Mucosa of rectum (tissue), 2 donors: ENCODE measurements at regions not wholly inside any gene's neighbourhood (a gene's known extent, or its start where the extent isn't known, plus 50 kb on each side); places are given as distances from the start of the nearest gene placed in this dataset.

Experiments
- H3K27ac ChIP-seq, 2 donors: one replicate each; pipeline ENCODE4 v1.7.0; 2013; ENCODE audit warnings: inconsistent platforms in 2 of 2, low read depth in 2 of 2, low read length in 2 of 2
- H3K27me3 ChIP-seq, 2 donors: one replicate each; pipeline ENCODE4 v1.7.0; 2013; ENCODE audit warnings: low read length in 2 of 2; ENCODE audit not compliant: control insufficient read depth in 2 of 2, insufficient read depth in 2 of 2
- H3K36me3 ChIP-seq, 2 donors: one replicate each; pipeline ENCODE4 v1.7.0; 2013; ENCODE audit warnings: low read length in 2 of 2; ENCODE audit not compliant: control insufficient read depth in 2 of 2, insufficient read depth in 2 of 2
- H3K4me1 ChIP-seq, 2 donors: one replicate each; pipeline ENCODE4 v1.7.0; 2013; ENCODE audit warnings: low read length in 2 of 2, mild to moderate bottlenecking in 1 of 2; ENCODE audit not compliant: control insufficient read depth in 2 of 2, insufficient read depth in 2 of 2
- H3K4me3 ChIP-seq, 2 donors: one replicate each; pipeline ENCODE4 v1.7.0; 2013; ENCODE audit warnings: low read length in 2 of 2
- H3K9ac ChIP-seq, 2 donors: one replicate each; pipeline ENCODE4 v1.7.0; 2013; ENCODE audit warnings: low read length in 2 of 2, low read depth in 1 of 2, mild to moderate bottlenecking in 1 of 2
- H3K9me3 ChIP-seq, 2 donors: one replicate each; pipeline ENCODE4 v1.7.0; 2013; ENCODE audit warnings: low read length in 2 of 2; ENCODE audit not compliant: control insufficient read depth in 2 of 2
- donor health status: healthy.
- donor health status: Normal muscosa, but diverticular disease.

- Histone ChIP-seq H3K4me1 (peaks cover 0 to 5% of the 10 kb centered on the region in 2 donors), H3K9ac (no peak overlapping the region), H3K36me3 (no peaks in the 10 kb centered on the region), H3K4me3 (no peak overlapping the region), H3K9me3 (no peaks in the 10 kb centered on the region), H3K27me3 (no peaks in the 10 kb centered on the region), H3K27ac (no peak overlapping the region)
These were observed 142.0 kb upstream of the UBE2E1 start for GRCh38 chr3:23663661-23664186.

- H3K9me3 ChIP-seq, result no peaks in the 10 kb centered on the region
These were observed 141.3 kb upstream of the UBE2E1 start for GRCh38 chr3:23664459-23664858.

GRCh38 chr3:23665741-23666140 lies 140.0 kb upstream of the UBE2E1 start:
- Histone ChIP-seq H3K4me1 (peaks cover 0 to 5% of the 10 kb centered on the region in 2 donors), H3K4me3 (no peak overlapping the region), H3K36me3 (no peaks in the 10 kb centered on the region), H3K9ac (no peak overlapping the region), H3K9me3 (no peaks in the 10 kb centered on the region), H3K27ac (no peak overlapping the region), H3K27me3 (no peaks in the 10 kb centered on the region)

More at GRCh38 chr3:23664459-23664858, 141.3 kb upstream of the UBE2E1 start:
- H3K27me3 ChIP-seq, result no peaks in the 10 kb centered on the region
- no peak overlapping the region for H3K9ac ChIP-seq
- H3K36me3 ChIP-seq, result no peaks in the 10 kb centered on the region
- H3K4me3 ChIP-seq, result no peak overlapping the region
- H3K27ac ChIP-seq, result no peak overlapping the region
- H3K4me1 ChIP-seq, result peaks cover 0 to 5% of the 10 kb centered on the region in 2 donors

- no peaks in the 10 kb centered on the region for H3K9me3 ChIP-seq
- no peak overlapping the region for H3K27ac ChIP-seq
- peaks cover 4 to 5% of the 10 kb centered on the region in 2 donors for H3K4me1 ChIP-seq
- no peaks in the 10 kb centered on the region for H3K36me3 ChIP-seq
- no peak overlapping the region for H3K9ac ChIP-seq
- no peak overlapping the region for H3K4me3 ChIP-seq
- peaks cover 0 to 4% of the 10 kb centered on the region in 2 donors for H3K27me3 ChIP-seq
These were observed 138.9 kb upstream of the UBE2E1 start for GRCh38 chr3:23666818-23667217.

GRCh38 chr3:23667536-23668429 lies 138.0 kb upstream of the UBE2E1 start:
- Histone ChIP-seq H3K9ac (no peak overlapping the region), H3K4me1 (peaks cover 5 to 7% of the 10 kb centered on the region in 2 donors), H3K4me3 (no peak overlapping the region), H3K36me3 (no peaks in the 10 kb centered on the region), H3K9me3 (no peaks in the 10 kb centered on the region), H3K27me3 (peaks cover 0 to 4% of the 10 kb centered on the region in 2 donors), H3K27ac (no peak overlapping the region)

GRCh38 chr3:23668430-23668904 lies 137.3 kb upstream of the UBE2E1 start:
- Histone ChIP-seq H3K9me3 (no peaks in the 10 kb centered on the region), H3K27me3 (peaks cover 0 to 4% of the 10 kb centered on the region in 2 donors), H3K4me3 (no peak overlapping the region), H3K9ac (no peak overlapping the region), H3K36me3 (no peaks in the 10 kb centered on the region), H3K27ac (no peak overlapping the region), H3K4me1 (peaks cover 5 to 7% of the 10 kb centered on the region in 2 donors)

GRCh38 chr3:23669541-23670255 lies 136.1 kb upstream of the UBE2E1 start:
- H3K9me3 ChIP-seq, result no peaks in the 10 kb centered on the region
- peaks cover 5 to 7% of the 10 kb centered on the region in 2 donors for H3K4me1 ChIP-seq
- H3K36me3 ChIP-seq, result no peaks in the 10 kb centered on the region

GRCh38 chr3:23671851-23672589 lies 133.7 kb upstream of the UBE2E1 start:
- Histone ChIP-seq H3K9me3 (no peaks in the 10 kb centered on the region), H3K9ac (peak overlapping the region in 1 of 2 donors; percentile 4), H3K4me3 (peak overlapping the region; percentile 19 to 49), H3K27ac (peak overlapping the region in 1 of 2 donors; percentile 40), H3K4me1 (peaks cover 5 to 7% of the 10 kb centered on the region in 2 donors), H3K27me3 (peaks cover 0 to 4% of the 10 kb centered on the region in 2 donors), H3K36me3 (no peaks in the 10 kb centered on the region)

More at GRCh38 chr3:23669541-23670255, 136.1 kb upstream of the UBE2E1 start:
- H3K27ac ChIP-seq, result no peak overlapping the region
- H3K9ac ChIP-seq, result no peak overlapping the region
- no peak overlapping the region for H3K4me3 ChIP-seq
- H3K27me3 ChIP-seq, result peaks cover 0 to 4% of the 10 kb centered on the region in 2 donors

- H3K36me3 ChIP-seq, result no peaks in the 10 kb centered on the region
- H3K27ac ChIP-seq, result no peak overlapping the region
- no peak overlapping the region for H3K4me3 ChIP-seq
- no peaks in the 10 kb centered on the region for H3K9me3 ChIP-seq
- peaks cover 0 to 4% of the 10 kb centered on the region in 2 donors for H3K27me3 ChIP-seq
- peaks cover 5 to 7% of the 10 kb centered on the region in 2 donors for H3K4me1 ChIP-seq
- no peak overlapping the region for H3K9ac ChIP-seq
These were observed 133.1 kb upstream of the UBE2E1 start for GRCh38 chr3:23672628-23673027.
